Osteoblast (primary cell): ENCODE measurements at regions not wholly inside any gene's neighbourhood (a gene's known extent, or its start where the extent isn't known, plus 50 kb on each side); places are given as distances from the start of the nearest gene placed in this dataset.
"Not testable (repeated sequence)": the region's sequence is repeated elsewhere in the genome, so short reads cannot be mapped to it uniquely, and the experiment has no call there.

Source experiments
- DNase-seq: peaks from one replicate; pipeline ENCODE4 v3.0.0; 2011; ENCODE audit warnings: low spot score, mixed read lengths; ENCODE audit not compliant: insufficient read length; ENCODE audit errors: missing footprints
- H2AFZ ChIP-seq: 2 replicates; pipeline ENCODE4 v1.6.0; 2011; ENCODE audit warnings: mild to moderate bottlenecking, low read length
- H3K27ac ChIP-seq: 2 replicates; pipeline ENCODE4 v1.5.1; 2011; ENCODE audit warnings: mild to moderate bottlenecking, low read depth, low read length, moderate library complexity
- H3K27me3 ChIP-seq: 2 replicates; pipeline ENCODE4 v1.6.0; 2012; ENCODE audit warnings: mild to moderate bottlenecking, control low read depth, inconsistent platforms, low read length, moderate library complexity; ENCODE audit not compliant: insufficient read depth
- H3K36me3 ChIP-seq: 2 replicates; pipeline ENCODE4 v1.5.1; 2011; ENCODE audit warnings: mild to moderate bottlenecking, low read length, control low read depth, moderate library complexity; ENCODE audit not compliant: insufficient read depth
- H3K4me1 ChIP-seq: 2 replicates; pipeline ENCODE4 v1.5.1; 2011; ENCODE audit warnings: mild to moderate bottlenecking, low read length, control low read depth, moderate library complexity; ENCODE audit not compliant: insufficient read depth
- H3K4me2 ChIP-seq: 2 replicates; pipeline ENCODE4 v1.6.0; 2011; ENCODE audit warnings: mild to moderate bottlenecking, low read length; ENCODE audit not compliant: insufficient read depth
- H3K4me3 ChIP-seq: fragments of 200-600 bp; sonication (generic); 3 replicates; pipeline ENCODE4 v1.5.1; 2012; ENCODE audit warnings: mild to moderate bottlenecking, low read length, inconsistent platforms; ENCODE audit not compliant: insufficient read depth
- H3K79me2 ChIP-seq: 2 replicates; pipeline ENCODE4 v1.6.0; 2012; ENCODE audit warnings: mild to moderate bottlenecking, low read length, control low read depth, inconsistent platforms; ENCODE audit not compliant: insufficient read depth
- H3K9me3 ChIP-seq: 2 replicates; pipeline ENCODE4 v1.5.1; 2011; ENCODE audit warnings: low read depth, low read length, control low read depth
- H4K20me1 ChIP-seq: 2 replicates; pipeline ENCODE4 v1.6.0; 2012; ENCODE audit warnings: mild to moderate bottlenecking, low read length, control low read depth; ENCODE audit not compliant: insufficient read depth
- CTCF ChIP-seq: IDR thresholded peaks from 2 replicates; pipeline ENCODE4 v1.5.1; 2011; ENCODE audit warnings: mild to moderate bottlenecking, low read depth, low read length, moderate library complexity; ENCODE audit errors: extremely low read depth

GRCh38 chr10:27359792-27360355 lies 119.3 kb upstream of the ACBD5 start:
- peak; percentile 50 for DNase-seq
- H3K4me3 ChIP-seq, result no peak overlapping the region

DNA sequence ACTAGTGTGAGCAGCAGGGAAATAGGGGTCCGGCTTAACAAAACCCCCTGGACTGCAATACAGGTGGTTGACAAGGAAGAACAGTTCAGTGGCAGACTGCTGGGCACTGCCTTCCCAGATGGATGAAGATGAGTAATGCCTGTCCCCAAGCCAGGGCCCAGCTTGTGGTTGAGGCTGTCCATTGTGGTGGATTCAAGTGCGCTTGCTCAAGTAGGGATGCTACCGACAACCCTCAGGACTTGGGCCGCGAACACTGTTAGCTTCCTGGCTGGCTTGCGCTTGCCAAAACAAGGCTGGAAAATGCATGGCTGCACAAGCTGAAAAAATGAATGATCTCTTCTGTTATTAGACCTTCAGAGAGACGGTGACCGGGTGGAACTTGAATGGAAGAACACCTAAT lies 116.1 kb upstream of the ACBD5 start:
- no peak overlapping the region for H3K4me3 ChIP-seq
- no peaks in the 10 kb centered on the region for H3K27me3 ChIP-seq
- H4K20me1 ChIP-seq, result no peaks in the 10 kb centered on the region
- no peak overlapping the region for H3K4me2 ChIP-seq
- DNase-seq, result no peak
- no peaks in the 10 kb centered on the region for H3K9me3 ChIP-seq
- no peaks in the 10 kb centered on the region for H3K79me2 ChIP-seq
- TF ChIP-seq CTCF, result no peak
- no peaks in the 10 kb centered on the region for H3K4me1 ChIP-seq
- no peaks in the 10 kb centered on the region for H3K36me3 ChIP-seq
- no peak overlapping the region for H3K27ac ChIP-seq
- no peak overlapping the region for H2AFZ ChIP-seq

More at GRCh38 chr10:27359792-27360355, 119.3 kb upstream of the ACBD5 start:
- H3K9me3 ChIP-seq, result no peaks in the 10 kb centered on the region
- TF ChIP-seq CTCF, result no peak
- H3K4me2 ChIP-seq, result no peak overlapping the region
- no peaks in the 10 kb centered on the region for H3K4me1 ChIP-seq
- no peak overlapping the region for H3K27ac ChIP-seq
- H4K20me1 ChIP-seq, result no peaks in the 10 kb centered on the region
- no peaks in the 10 kb centered on the region for H3K36me3 ChIP-seq
- no peak overlapping the region for H2AFZ ChIP-seq
- H3K79me2 ChIP-seq, result no peaks in the 10 kb centered on the region
- H3K27me3 ChIP-seq, result no peaks in the 10 kb centered on the region

DNA sequence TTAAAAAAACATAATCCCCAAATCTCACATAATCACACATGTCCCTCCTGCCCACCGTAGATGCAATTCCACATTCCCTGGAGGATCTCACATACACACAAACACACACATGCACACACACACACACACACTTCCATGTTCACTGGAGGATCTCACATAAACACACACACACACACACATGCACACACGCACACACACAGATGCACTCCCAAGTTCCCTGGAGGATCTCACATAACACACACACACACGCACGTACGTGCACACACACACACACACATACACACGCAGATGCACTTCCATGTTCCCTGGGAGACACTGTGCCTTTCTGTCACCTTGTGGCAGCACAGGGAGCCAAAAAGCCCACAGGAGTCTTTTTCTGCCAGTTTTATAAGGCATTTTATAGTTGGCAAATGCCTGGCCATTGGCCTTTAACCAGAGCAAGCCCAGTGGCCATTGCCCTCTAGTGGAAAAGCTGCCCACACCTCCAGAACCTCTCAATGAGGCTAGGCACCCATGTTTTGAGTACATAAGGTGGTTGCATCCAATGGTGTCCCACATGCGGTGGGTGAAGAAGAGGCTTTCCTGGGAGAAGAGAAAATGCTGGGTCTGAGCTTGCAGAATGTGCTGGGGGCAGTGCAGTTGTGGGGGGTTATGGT lies 115.4 kb upstream of the ACBD5 start:
- Histone ChIP-seq H3K4me1 (no peaks in the 10 kb centered on the region), H3K27me3 (no peaks in the 10 kb centered on the region), H3K9me3 (no peaks in the 10 kb centered on the region), H3K36me3 (no peaks in the 10 kb centered on the region), H3K79me2 (no peaks in the 10 kb centered on the region), H4K20me1 (no peaks in the 10 kb centered on the region), H2AFZ (no peak overlapping the region), H3K4me2 (no peak overlapping the region), H3K4me3 (no peak overlapping the region), H3K27ac (no peak overlapping the region)
- peak; percentile 18 for TF ChIP-seq CTCF
- DNase-seq, result no peak

DNA sequence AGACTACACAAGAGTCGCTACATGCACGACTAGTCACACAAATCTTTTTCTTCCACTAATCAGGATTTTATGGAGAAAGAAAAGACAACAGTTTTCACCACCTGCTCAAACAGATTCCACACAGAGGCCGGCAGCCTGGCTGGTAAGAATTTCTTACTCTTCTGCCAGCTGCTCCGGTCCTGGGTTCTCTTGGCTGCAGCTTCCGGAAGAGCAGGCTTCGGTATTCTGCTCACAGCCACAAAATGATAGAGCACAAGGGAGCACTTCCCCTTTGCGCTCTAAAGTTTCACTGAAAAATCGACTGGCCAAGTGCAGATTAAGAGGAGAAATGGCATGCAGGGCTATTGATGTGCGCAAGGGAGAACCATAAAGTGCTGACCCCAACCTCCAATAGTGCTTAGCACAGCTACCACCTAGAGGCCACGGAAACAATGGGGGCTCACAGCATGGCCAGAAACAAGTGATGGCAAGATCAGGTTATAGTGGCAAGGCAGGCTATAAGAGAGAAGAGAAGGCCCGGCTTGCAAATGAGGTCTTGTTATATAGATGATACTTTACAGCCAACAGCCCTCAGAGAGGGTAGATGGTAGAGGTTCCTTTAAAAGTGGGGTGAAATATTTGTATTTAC lies 114.2 kb upstream of the ACBD5 start:
- not testable (repeated sequence) for H4K20me1 ChIP-seq, DNase-seq, H3K36me3 ChIP-seq, H3K4me3 ChIP-seq, H3K27ac ChIP-seq, H3K4me1 ChIP-seq, H3K79me2 ChIP-seq, H2AFZ ChIP-seq, H3K27me3 ChIP-seq, H3K9me3 ChIP-seq
- H3K4me2 ChIP-seq, result peak overlapping the region; percentile 6

- not testable (repeated sequence) for H2AFZ ChIP-seq, H3K79me2 ChIP-seq, H3K9me3 ChIP-seq, H4K20me1 ChIP-seq, H3K4me3 ChIP-seq, H3K27me3 ChIP-seq, H3K36me3 ChIP-seq, H3K4me2 ChIP-seq, H3K27ac ChIP-seq, H3K4me1 ChIP-seq, DNase-seq
Observed at GRCh38 chr10:27354100-27354499, 113.5 kb upstream of the ACBD5 start.
